PFSK-1 (cell line): ENCODE measurements at regions not wholly inside any gene's neighbourhood (a gene's known extent, or its start where the extent isn't known, plus 50 kb on each side); places are given as distances from the start of the nearest gene placed in this dataset.

Source experiments
- FOXP2 ChIP-seq: optimal IDR thresholded peaks from 2 replicates; pipeline ENCODE3; 2011; ENCODE audit warnings: borderline replicate concordance, control low read depth, inconsistent platforms; ENCODE audit not compliant: insufficient read depth; ENCODE audit errors: extremely low read length, extremely low read depth
- POLR2AphosphoS5 ChIP-seq: IDR thresholded peaks from 2 replicates; pipeline ENCODE4 v1.6.1; 2012; ENCODE audit warnings: low read depth, mild to moderate bottlenecking, control low read depth, low read length, moderate library complexity
- SIN3A ChIP-seq: IDR thresholded peaks from 2 replicates; pipeline ENCODE4 v1.6.1; 2012; ENCODE audit warnings: mild to moderate bottlenecking, low read length, moderate library complexity, borderline replicate concordance; ENCODE audit not compliant: insufficient read depth
- TAF1 ChIP-seq: IDR thresholded peaks from 2 replicates; pipeline ENCODE4 v1.6.1; 2012; ENCODE audit warnings: low read length, control low read depth, borderline replicate concordance; ENCODE audit not compliant: insufficient read depth
- TF ChIP-seq, protein P1 (sequence below), 2 experiments: IDR thresholded peaks; 2 replicates each; pipeline versions ENCODE4 v1.6.1 to v1.8.0; 2011 to 2012; ENCODE audit warnings: low read depth in 2 of 2, low read length in 2 of 2, control low read depth in 1 of 2, inconsistent platforms in 1 of 2, mild to moderate bottlenecking in 1 of 2, moderate library complexity in 1 of 2; ENCODE audit not compliant: insufficient read depth in 1 of 2

DNA sequence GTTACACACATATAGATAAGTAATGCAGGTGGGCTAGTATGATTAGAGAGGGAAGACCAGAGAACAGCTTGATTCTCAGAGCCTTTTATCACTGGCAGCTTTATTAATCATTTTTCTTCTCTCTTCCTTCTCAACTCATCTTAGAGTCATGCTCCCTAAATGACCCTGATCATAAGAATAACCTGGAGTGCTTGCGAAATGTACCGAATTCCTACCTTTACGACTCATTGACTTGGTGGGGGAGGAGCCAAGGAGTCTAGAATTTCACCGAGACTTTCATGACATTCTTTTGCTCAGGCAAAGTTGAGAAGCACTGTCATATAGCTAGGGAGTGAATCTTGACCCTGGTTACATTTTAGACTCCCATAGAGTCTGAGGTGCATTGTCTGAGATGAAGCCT lies 298.9 kb upstream of the PUDP start:
- TF ChIP-seq FOXP2 (no peak), TAF1 (no peak), SIN3A (no peak), POLR2AphosphoS5 (no peak)
- TF ChIP-seq, protein P1, sequence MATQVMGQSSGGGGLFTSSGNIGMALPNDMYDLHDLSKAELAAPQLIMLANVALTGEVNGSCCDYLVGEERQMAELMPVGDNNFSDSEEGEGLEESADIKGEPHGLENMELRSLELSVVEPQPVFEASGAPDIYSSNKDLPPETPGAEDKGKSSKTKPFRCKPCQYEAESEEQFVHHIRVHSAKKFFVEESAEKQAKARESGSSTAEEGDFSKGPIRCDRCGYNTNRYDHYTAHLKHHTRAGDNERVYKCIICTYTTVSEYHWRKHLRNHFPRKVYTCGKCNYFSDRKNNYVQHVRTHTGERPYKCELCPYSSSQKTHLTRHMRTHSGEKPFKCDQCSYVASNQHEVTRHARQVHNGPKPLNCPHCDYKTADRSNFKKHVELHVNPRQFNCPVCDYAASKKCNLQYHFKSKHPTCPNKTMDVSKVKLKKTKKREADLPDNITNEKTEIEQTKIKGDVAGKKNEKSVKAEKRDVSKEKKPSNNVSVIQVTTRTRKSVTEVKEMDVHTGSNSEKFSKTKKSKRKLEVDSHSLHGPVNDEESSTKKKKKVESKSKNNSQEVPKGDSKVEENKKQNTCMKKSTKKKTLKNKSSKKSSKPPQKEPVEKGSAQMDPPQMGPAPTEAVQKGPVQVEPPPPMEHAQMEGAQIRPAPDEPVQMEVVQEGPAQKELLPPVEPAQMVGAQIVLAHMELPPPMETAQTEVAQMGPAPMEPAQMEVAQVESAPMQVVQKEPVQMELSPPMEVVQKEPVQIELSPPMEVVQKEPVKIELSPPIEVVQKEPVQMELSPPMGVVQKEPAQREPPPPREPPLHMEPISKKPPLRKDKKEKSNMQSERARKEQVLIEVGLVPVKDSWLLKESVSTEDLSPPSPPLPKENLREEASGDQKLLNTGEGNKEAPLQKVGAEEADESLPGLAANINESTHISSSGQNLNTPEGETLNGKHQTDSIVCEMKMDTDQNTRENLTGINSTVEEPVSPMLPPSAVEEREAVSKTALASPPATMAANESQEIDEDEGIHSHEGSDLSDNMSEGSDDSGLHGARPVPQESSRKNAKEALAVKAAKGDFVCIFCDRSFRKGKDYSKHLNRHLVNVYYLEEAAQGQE (IDR thresholded peaks at IDR 0.05; ENCODE audit: insufficient read depth in 1 of 2, low read depth in 2 of 2, low read length in 2 of 2): no peak

DNA sequence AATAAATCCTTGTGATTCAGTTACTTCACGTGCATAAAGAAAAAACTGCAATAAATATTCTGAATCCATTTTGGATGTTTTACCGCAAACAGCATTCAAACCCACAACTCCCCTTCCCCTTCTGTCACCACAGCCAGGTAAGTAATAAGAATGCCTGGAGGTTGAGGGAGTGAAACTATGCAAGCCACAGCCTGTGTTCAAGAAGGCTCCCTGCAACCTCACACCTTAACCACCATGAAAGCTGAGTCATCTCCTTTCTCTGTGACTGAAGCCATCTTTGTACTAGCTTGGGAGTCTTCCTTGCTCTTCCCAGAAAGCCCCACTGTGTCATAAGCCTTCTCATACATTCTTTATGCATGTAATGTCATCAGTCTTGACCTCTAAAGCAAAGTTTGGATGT lies 297.0 kb upstream of the PUDP start:
- TF ChIP-seq, protein P1 (IDR thresholded peaks at IDR 0.05; ENCODE audit: insufficient read depth in 1 of 2, low read depth in 2 of 2, low read length in 2 of 2): no peak
- TF ChIP-seq SIN3A: no peak
- TF ChIP-seq FOXP2: no peak
- TF ChIP-seq POLR2AphosphoS5: no peak
- TF ChIP-seq TAF1: no peak

DNA sequence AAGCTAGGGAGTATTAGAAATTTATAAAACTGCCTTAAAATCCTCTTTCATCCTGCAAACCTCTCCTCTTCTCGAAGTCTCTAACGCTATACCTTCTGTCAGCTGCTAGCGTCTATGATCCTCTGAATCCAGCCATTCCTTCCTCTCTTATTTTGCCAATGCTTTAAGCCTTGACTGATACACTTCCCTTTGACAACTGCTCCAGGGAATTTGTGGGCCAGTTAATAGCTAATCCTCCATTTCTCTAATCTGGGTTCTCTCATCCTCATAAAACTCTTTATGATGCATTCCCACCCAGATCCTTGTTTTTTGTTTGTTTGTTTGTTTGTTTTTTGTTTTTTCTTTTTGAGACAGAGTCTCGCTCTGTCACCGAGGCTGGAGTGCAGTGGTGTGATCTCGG lies 293.6 kb upstream of the PUDP start:
- TF ChIP-seq, protein P1 (IDR thresholded peaks at IDR 0.05; ENCODE audit: insufficient read depth in 1 of 2, low read depth in 2 of 2, low read length in 2 of 2): no peak
- TF ChIP-seq TAF1: no peak
- TF ChIP-seq POLR2AphosphoS5: no peak
- TF ChIP-seq FOXP2: no peak
- TF ChIP-seq SIN3A: no peak

DNA sequence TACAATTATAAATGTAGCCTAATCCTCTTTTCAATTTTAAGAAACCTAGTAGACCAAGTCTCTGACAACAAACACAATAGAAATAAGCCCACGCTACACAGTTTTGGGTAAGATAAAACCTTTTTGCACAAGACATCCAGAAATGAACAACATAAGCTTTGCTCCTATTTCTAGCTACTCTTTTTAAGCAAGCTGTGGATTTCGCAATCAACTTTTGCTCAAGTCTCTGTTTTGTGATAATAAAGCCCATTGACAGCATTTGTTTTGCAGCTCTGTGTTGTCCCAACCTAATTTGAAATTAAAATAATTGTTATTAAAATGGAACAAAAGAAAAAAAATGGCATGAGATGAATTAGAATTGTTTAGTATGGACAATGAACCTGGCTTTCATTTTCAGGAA lies 287.9 kb upstream of the PUDP start:
- TF ChIP-seq SIN3A (no peak), TAF1 (no peak), POLR2AphosphoS5 (no peak), FOXP2 (no peak)
- TF ChIP-seq, protein P1 (IDR thresholded peaks at IDR 0.05; ENCODE audit: insufficient read depth in 1 of 2, low read depth in 2 of 2, low read length in 2 of 2): no peak

DNA sequence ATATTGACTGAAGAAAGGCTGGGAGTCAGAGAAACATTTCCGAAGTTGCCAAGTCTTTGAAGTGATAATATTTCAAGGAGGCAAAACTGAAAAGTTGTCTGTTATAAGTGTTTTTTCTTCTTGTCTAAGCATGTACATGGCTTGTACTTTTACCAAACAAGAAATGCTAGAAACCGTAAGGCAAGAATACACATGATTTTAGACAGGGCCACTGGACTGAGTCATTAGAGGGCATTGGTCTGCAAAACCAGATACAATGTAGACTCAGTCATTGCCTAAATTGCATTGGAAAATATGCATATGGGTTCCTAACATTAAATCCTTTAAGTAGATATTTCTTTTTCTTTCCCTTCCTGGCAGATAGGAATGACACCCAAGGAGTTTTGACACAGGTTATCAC lies 284.9 kb upstream of the PUDP start:
- no peak for TF ChIP-seq POLR2AphosphoS5
- TF ChIP-seq FOXP2: no peak
- TF ChIP-seq SIN3A: no peak
- TF ChIP-seq, protein P1 (IDR thresholded peaks at IDR 0.05; ENCODE audit: insufficient read depth in 1 of 2, low read depth in 2 of 2, low read length in 2 of 2): no peak
- no peak for TF ChIP-seq TAF1
